Heart right ventricle (tissue), 16 donors: ENCODE measurements at regions not wholly inside any gene's neighbourhood (a gene's known extent, or its start where the extent isn't known, plus 50 kb on each side); places are given as distances from the start of the nearest gene placed in this dataset.

Source experiments
- ATAC-seq, 8 donors: fragments of 200-7000 bp; cut with Tn5 transposase; one replicate each; pipeline ENCODE4 v1.9.1; 2020; ENCODE audit warnings: mild to moderate bottlenecking in 8 of 8, moderate library complexity in 8 of 8, moderate number of reproducible peaks in 1 of 8
- DNase-seq, 2 donors: peaks; one replicate each; pipeline ENCODE4 v3.0.0-alpha.2; 2020
- H3K27ac ChIP-seq, 10 donors: fragments of 200-600 bp; sonication (generic) in 2 of 10; one replicate each; pipeline versions ENCODE4 v1.5.0 to v1.8.0; 2020 to 2022; ENCODE audit warnings: mild to moderate bottlenecking in 3 of 10
- H3K27me3 ChIP-seq, 7 donors: fragments of 200-600 bp; one replicate each; pipeline ENCODE4 v1.8.0; 2021 to 2022; ENCODE audit warnings: mild to moderate bottlenecking in 2 of 7
- H3K36me3 ChIP-seq, 9 donors: fragments of 200-600 bp; sonication (generic) in 1 of 9; one replicate each; pipeline versions ENCODE4 v1.5.0 to v1.8.0; 2020 to 2022; ENCODE audit warnings: mild to moderate bottlenecking in 2 of 9
- H3K4me1 ChIP-seq, 9 donors: fragments of 200-600 bp; sonication (generic) in 1 of 9; one replicate each; pipeline versions ENCODE4 v1.5.0 to v1.8.0; 2020 to 2022; ENCODE audit warnings: mild to moderate bottlenecking in 4 of 9
- H3K4me3 ChIP-seq, 10 donors: fragments of 200-600 bp; sonication (generic) in 2 of 10; one replicate each; pipeline versions ENCODE4 v1.5.0 to v1.8.0; 2020 to 2022; ENCODE audit warnings: mild to moderate bottlenecking in 7 of 10, moderate library complexity in 2 of 10
- H3K9me3 ChIP-seq, 11 donors: fragments of 200-600 bp in 10 of 11; sonication (generic) in 2 of 11; one replicate each; pipeline versions ENCODE4 v1.5.0 to v1.8.0; 2013 to 2022; ENCODE audit warnings: mild to moderate bottlenecking in 2 of 11, control low read depth in 1 of 11, moderate library complexity in 1 of 11
- WGBS, 2 donors: extraction: QIAGEN DNeasy Blood & Tissue Kit; methylation state at CpG; one replicate each; pipeline ENCODE4 v1.1.7; 2013; ENCODE audit warnings: inconsistent platforms in 1 of 2; 5-methylcytosine and 5-hydroxymethylcytosine counted together
- intact Hi-C, 10 donors: fragments of 100-400 bp; cut with DNase I; formaldehyde crosslinking; loops; one replicate each; pipeline versions ENCODE4 v1.11.1 to v1.14.2; 2022
- TF ChIP-seq, protein P1 (sequence below), 9 donors: fragments of 200-600 bp; sonication (generic) in 2 of 9; IDR thresholded peaks; one replicate each; pipeline versions ENCODE4 v1.5.0 to v1.8.0; 2021 to 2022; ENCODE audit warnings: antibody characterized with exemption in 9 of 9, mild to moderate bottlenecking in 5 of 9, moderate library complexity in 1 of 9
- donor health status: Arrhythmogenic right ventricular cardiomyopathy.
- donor health status: ischemic (EF 13 %, LVEDD 7.1; RV severe dilation, severe dysfunction).
- donor health status: healthy with polysubstance abuse.
- donor health status: DM: no; HTN: yes; CAD: no.
- donor health status: DM: no; HTN: no; CAD: no.
- donor health status: ischemic (EF 25% LVEDD 6.9; RV normal size, moderate dysfunction).
- donor health status: ischemic (EF 25% LVEDD 5.7; RV mildly dilated, moderate dysfunction).
- donor health status: healthy.
- donor health status: DM: yes; HTN: yes; CAD: no.
- donor health status: Ischemic cardiomyopathy.
- donor health status: ischemic (EF 35%, LVEDD 5.7; RV mildly dilated, moderate dysfunction).
- donor health status: nonischemic (EF 11% LVEDD 7.7; RV severe dilation, severe dysfunction).
- donor health status: DM: yes; HTN: yes; CAD: no.
- donor health status: PGD.
- donor health status: ischemic (EF 29% LVEDD 5.4; RV normal size, mild dysfunction).
- donor health status: nonischemic (EF 23%, LVEDD 6.1; RV moderate dilation, normal function).

GRCh38 chr11:42098075-42098474, 638.6 kb upstream of the LRRC4C start:
- no peak for ATAC-seq
- Histone ChIP-seq H3K27ac (no peak overlapping the region), H3K4me3 (no peak overlapping the region), H3K27me3 (no peaks in the 10 kb centered on the region), H3K4me1 (no peaks in the 10 kb centered on the region), H3K36me3 (no peaks in the 10 kb centered on the region), H3K9me3 (peaks cover 0 to 19% (median 0%) of the 10 kb centered on the region in 11 donors)
- 43 to 59% methylated on average over 1 of the region's 1 CpG for WGBS, 2 donors
- TF ChIP-seq, protein P1, sequence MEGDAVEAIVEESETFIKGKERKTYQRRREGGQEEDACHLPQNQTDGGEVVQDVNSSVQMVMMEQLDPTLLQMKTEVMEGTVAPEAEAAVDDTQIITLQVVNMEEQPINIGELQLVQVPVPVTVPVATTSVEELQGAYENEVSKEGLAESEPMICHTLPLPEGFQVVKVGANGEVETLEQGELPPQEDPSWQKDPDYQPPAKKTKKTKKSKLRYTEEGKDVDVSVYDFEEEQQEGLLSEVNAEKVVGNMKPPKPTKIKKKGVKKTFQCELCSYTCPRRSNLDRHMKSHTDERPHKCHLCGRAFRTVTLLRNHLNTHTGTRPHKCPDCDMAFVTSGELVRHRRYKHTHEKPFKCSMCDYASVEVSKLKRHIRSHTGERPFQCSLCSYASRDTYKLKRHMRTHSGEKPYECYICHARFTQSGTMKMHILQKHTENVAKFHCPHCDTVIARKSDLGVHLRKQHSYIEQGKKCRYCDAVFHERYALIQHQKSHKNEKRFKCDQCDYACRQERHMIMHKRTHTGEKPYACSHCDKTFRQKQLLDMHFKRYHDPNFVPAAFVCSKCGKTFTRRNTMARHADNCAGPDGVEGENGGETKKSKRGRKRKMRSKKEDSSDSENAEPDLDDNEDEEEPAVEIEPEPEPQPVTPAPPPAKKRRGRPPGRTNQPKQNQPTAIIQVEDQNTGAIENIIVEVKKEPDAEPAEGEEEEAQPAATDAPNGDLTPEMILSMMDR (IDR thresholded peaks at IDR 0.05): no peak
- intact Hi-C loops: loop anchor here in 1 of 10 donors (10.0 kb wide), 1 partner anchor 63 kb away; no protein-coding TSS in a partner anchor
- no peak for DNase-seq

- Histone ChIP-seq H3K27me3 (no peaks in the 10 kb centered on the region), H3K4me1 (no peaks in the 10 kb centered on the region), H3K4me3 (no peak overlapping the region), H3K36me3 (no peaks in the 10 kb centered on the region), H3K9me3 (peaks cover 0 to under 1% (median 0%) of the 10 kb centered on the region in 11 donors), H3K27ac (no peak overlapping the region)
- 12 to 31% methylated on average over 1 of the region's 1 CpG for WGBS, 2 donors
- TF ChIP-seq, protein P1 (IDR thresholded peaks at IDR 0.05): no peak
- no peak for DNase-seq
- no peak for ATAC-seq
- intact Hi-C loops: no loop called here
Observed at GRCh38 chr11:42112866-42113265, 653.4 kb upstream of the LRRC4C start.

DNA sequence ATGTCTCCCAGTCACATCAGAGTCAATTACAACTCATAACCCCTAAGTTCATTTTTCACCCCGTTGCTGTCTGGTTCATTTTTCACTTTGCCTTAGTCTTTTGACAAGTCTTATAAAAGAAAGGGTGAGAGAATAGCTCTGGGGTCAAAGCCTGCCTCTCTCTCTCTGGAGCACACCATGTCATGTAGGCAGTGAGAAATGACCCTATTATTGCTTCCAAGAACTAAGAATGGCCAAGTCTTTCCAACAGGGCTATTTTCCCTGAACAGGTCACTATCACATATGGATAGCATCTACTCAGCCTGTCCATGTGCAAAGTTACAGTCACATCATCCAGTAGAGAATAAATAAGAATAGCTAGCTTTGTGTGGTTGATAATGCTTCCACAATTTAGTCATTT, 655.5 kb upstream of the LRRC4C start:
- TF ChIP-seq, protein P1 (IDR thresholded peaks at IDR 0.05): no peak
- Histone ChIP-seq H3K9me3 (no peaks in the 10 kb centered on the region), H3K27me3 (no peaks in the 10 kb centered on the region), H3K4me1 (no peaks in the 10 kb centered on the region), H3K36me3 (no peaks in the 10 kb centered on the region), H3K4me3 (no peak overlapping the region), H3K27ac (no peak overlapping the region)
- no peak for DNase-seq
- 64 to 68% methylated on average over 1 of the region's 1 CpG for WGBS, 2 donors
- intact Hi-C loops: no loop called here
- ATAC-seq: no peak

DNA sequence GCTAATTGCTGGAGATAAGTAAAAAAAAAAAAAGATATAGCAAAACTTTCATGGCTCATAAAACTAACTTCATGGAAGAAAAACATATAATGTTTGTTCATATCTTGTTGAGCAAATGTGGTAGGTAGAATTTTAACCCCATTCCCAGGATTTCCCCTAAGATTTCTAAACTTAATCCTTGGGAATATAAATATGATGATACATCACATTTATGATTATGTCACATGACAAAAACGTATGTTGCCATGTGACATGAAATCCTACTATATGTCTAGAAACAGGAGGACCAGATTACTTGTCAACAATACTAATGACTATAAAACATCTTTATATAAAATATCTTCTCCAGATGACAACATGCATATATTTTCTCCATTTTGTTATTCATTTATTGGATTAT, 679.0 kb upstream of the LRRC4C start:
- no peak overlapping the region for H3K27ac ChIP-seq
- H3K4me1 ChIP-seq: no peaks in the 10 kb centered on the region
- TF ChIP-seq, protein P1 (IDR thresholded peaks at IDR 0.05): no peak
- WGBS, 2 donors: 70 to 76% methylated on average over 1 of the region's 1 CpG
- no peak for ATAC-seq
- no peaks in the 10 kb centered on the region for H3K36me3 ChIP-seq
- H3K27me3 ChIP-seq: no peaks in the 10 kb centered on the region
- DNase-seq: no peak
- H3K4me3 ChIP-seq: no peak overlapping the region
- intact Hi-C loops: no loop called here
- peaks cover 0 to 6% (median 0%) of the 10 kb centered on the region in 11 donors for H3K9me3 ChIP-seq
